ENCODE measurements at regions not wholly inside any gene's neighbourhood (a gene's known extent, or its start where the extent isn't known, plus 50 kb on each side); places are given as distances from the start of the nearest gene placed in this dataset.
"Not testable (repeated sequence)": the region's sequence is repeated elsewhere in the genome, so short reads cannot be mapped to it uniquely, and the experiment has no call there.

GRCh38 chr2:131835621-131836091, 308.0 kb downstream of the CCDC74A start:
- Histone ChIP-seq H3K27me3 (ENCODE audit: control insufficient read depth, insufficient read depth, low read length) (no peaks in the 10 kb centered on the region), H3K4me1 (ENCODE audit: control insufficient read depth, insufficient read depth, low read length) (no peaks in the 10 kb centered on the region), H3K9me3 (ENCODE audit: control insufficient read depth, insufficient read depth, low read length) (no peaks in the 10 kb centered on the region), H3K36me3 (ENCODE audit: control insufficient read depth, insufficient read depth, low read length) (no peaks in the 10 kb centered on the region), H3K4me3 (ENCODE audit: low read depth, low read length) (no peak overlapping the region), H3K9ac (ENCODE audit: low read depth, low read length) (no peak overlapping the region)

DNA sequence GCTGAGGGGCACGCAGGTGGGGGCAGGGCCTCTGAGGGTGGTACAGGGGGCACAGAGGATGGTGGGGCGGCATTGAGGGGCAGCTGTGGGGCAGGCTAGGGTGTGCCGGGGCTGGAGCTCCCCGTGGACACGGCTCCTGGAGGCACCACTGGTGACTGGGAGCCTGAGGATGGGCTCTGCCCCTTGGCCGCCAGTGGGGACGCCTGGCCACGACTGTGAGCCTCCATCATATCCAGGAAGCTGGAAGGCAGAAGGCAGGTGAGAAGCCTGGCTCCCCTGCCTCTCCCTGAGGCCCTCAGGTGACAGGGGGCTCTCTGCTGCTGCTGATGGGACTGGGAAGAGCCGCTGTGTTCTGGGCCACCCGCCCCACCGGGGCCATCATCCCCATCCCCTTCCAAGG, 308.4 kb downstream of the CCDC74A start:
- H3K4me3 ChIP-seq (ENCODE audit: low read depth, low read length); H3K9me3 ChIP-seq (ENCODE audit: control insufficient read depth, insufficient read depth, low read length); H3K27me3 ChIP-seq (ENCODE audit: control insufficient read depth, insufficient read depth, low read length); H3K36me3 ChIP-seq (ENCODE audit: control insufficient read depth, insufficient read depth, low read length); H3K4me1 ChIP-seq (ENCODE audit: control insufficient read depth, insufficient read depth, low read length); H3K9ac ChIP-seq (ENCODE audit: low read depth, low read length): not testable (repeated sequence)

- H3K4me3 ChIP-seq (ENCODE audit: low read depth, low read length); H3K27me3 ChIP-seq (ENCODE audit: control insufficient read depth, insufficient read depth, low read length); H3K9me3 ChIP-seq (ENCODE audit: control insufficient read depth, insufficient read depth, low read length); H3K9ac ChIP-seq (ENCODE audit: low read depth, low read length); H3K4me1 ChIP-seq (ENCODE audit: control insufficient read depth, insufficient read depth, low read length); H3K36me3 ChIP-seq (ENCODE audit: control insufficient read depth, insufficient read depth, low read length): not testable (repeated sequence)
These were observed 316.4 kb downstream of the CCDC74A start for GRCh38 chr2:131844044-131844443.

- H3K9me3 ChIP-seq (ENCODE audit: control insufficient read depth, insufficient read depth, low read length); H3K4me3 ChIP-seq (ENCODE audit: low read depth, low read length); H3K36me3 ChIP-seq (ENCODE audit: control insufficient read depth, insufficient read depth, low read length); H3K9ac ChIP-seq (ENCODE audit: low read depth, low read length); H3K27me3 ChIP-seq (ENCODE audit: control insufficient read depth, insufficient read depth, low read length); H3K4me1 ChIP-seq (ENCODE audit: control insufficient read depth, insufficient read depth, low read length): not testable (repeated sequence)
These were observed 305.6 kb downstream of the ANKRD30BL start for GRCh38 chr2:131856202-131856601.

GRCh38 chr2:131858197-131858596, 303.6 kb downstream of the ANKRD30BL start:
- not testable (repeated sequence) for H3K9ac ChIP-seq (ENCODE audit: low read depth, low read length); H3K36me3 ChIP-seq (ENCODE audit: control insufficient read depth, insufficient read depth, low read length); H3K9me3 ChIP-seq (ENCODE audit: control insufficient read depth, insufficient read depth, low read length); H3K27me3 ChIP-seq (ENCODE audit: control insufficient read depth, insufficient read depth, low read length); H3K4me3 ChIP-seq (ENCODE audit: low read depth, low read length); H3K4me1 ChIP-seq (ENCODE audit: control insufficient read depth, insufficient read depth, low read length)
